ENCODE measurements at regions not wholly inside any gene's neighbourhood (a gene's known extent, or its start where the extent isn't known, plus 50 kb on each side); places are given as distances from the start of the nearest gene placed in this dataset.
"Not testable (repeated sequence)": the region's sequence is repeated elsewhere in the genome, so short reads cannot be mapped to it uniquely, and the experiment has no call there.

DNA sequence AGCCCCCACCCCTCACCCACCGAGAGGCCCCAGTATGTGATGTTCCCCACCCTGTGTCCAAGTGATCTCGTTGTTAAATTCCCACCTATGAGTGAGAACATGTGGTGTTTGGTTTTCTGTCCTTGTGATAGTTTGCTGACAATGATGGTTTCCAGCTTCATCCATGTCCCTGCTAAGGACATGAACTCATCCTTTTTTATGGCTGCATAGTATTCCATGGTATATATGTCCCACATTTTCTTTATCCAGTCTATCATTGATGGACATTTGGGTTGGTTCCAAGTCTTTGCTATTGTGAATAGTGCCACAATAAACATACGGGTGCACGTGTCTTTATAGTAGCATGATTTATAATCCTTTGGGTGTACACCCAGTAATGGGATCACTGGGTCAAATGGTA is 79.2 kb downstream of the PXDC1 start:
- Mint-ChIP-seq H3K4me1 (peaks cover 11% of the 10 kb centered on the region), H3K36me3 (ENCODE audit: low read depth) (peaks cover 14% of the 10 kb centered on the region), H3K9me3 (peaks cover 33% of the 10 kb centered on the region)
- not testable (repeated sequence) for H3K9me2 ChIP-seq (ENCODE audit: insufficient read depth); H3K79me2 ChIP-seq (replicated peaks; ENCODE audit: insufficient read depth); H3K27ac Mint-ChIP-seq; H3K4me3 ChIP-seq; H3K4me2 ChIP-seq; H3K27me3 ChIP-seq (ENCODE audit: insufficient read depth); H3K4me1 ChIP-seq (ENCODE audit: insufficient read depth); H3K27me3 Mint-ChIP-seq (ENCODE audit: insufficient read depth, low read depth, poor library complexity); H3K36me3 ChIP-seq (ENCODE audit: insufficient read depth); DNase-seq (ENCODE audit: low spot score); ATAC-seq; H3K27ac ChIP-seq (ENCODE audit: low read depth); H3F3A ChIP-seq (replicated peaks; ENCODE audit: low read depth); H4K20me1 ChIP-seq (replicated peaks; ENCODE audit: insufficient read depth); H3K4me3 Mint-ChIP-seq; H2AFZ ChIP-seq

DNA sequence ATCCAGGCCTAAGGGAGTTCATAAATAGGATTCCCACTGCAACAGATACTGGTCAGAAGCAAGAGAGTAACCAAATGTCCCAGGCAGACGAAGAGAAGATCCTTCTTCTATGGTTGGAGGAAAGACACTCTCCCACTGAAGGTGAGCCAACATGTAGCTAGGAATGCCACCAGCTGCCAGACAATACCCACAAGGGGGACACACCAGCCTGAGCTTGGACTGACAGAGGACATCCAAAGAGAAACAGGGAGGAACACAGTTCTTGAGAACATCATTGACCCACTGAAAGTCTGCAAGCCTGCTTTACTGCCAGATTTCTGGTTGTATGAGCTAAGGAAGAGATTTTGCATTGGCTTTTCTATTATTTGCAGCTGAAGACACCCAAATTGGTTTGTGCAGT is 80.1 kb downstream of the PXDC1 start:
- Mint-ChIP-seq H3K27ac (no peak overlapping the region), H3K9me3 (peaks cover 38% of the 10 kb centered on the region), H3K4me3 (no peak overlapping the region), H3K27me3 (ENCODE audit: insufficient read depth, low read depth, poor library complexity) (no peaks in the 10 kb centered on the region), H3K36me3 (ENCODE audit: low read depth) (peaks cover 14% of the 10 kb centered on the region), H3K4me1 (peaks cover 11% of the 10 kb centered on the region)
- H2AFZ ChIP-seq, result no peak overlapping the region
- 0 out of 2 replicates have a peak, but pooled peaks cover under 1% of the 10 kb centered on the region for H3K9me2 ChIP-seq (ENCODE audit: insufficient read depth)
- no peaks in the 10 kb centered on the region for H3K79me2 ChIP-seq (replicated peaks; ENCODE audit: insufficient read depth)
- no peaks in the 10 kb centered on the region for H3F3A ChIP-seq (replicated peaks; ENCODE audit: low read depth)
- DNase-seq (ENCODE audit: low spot score), result no peak
- H3K4me2 ChIP-seq, result no peak overlapping the region
- H3K27me3 ChIP-seq (ENCODE audit: insufficient read depth), result no peaks in the 10 kb centered on the region
- H3K4me3 ChIP-seq, result no peak overlapping the region
- no peaks in the 10 kb centered on the region for H3K36me3 ChIP-seq (ENCODE audit: insufficient read depth)
- H3K4me1 ChIP-seq (ENCODE audit: insufficient read depth), result no peaks in the 10 kb centered on the region; the same call in 1 of the 2 replicates
- no peak for ATAC-seq
- TF ChIP-seq, protein P1, sequence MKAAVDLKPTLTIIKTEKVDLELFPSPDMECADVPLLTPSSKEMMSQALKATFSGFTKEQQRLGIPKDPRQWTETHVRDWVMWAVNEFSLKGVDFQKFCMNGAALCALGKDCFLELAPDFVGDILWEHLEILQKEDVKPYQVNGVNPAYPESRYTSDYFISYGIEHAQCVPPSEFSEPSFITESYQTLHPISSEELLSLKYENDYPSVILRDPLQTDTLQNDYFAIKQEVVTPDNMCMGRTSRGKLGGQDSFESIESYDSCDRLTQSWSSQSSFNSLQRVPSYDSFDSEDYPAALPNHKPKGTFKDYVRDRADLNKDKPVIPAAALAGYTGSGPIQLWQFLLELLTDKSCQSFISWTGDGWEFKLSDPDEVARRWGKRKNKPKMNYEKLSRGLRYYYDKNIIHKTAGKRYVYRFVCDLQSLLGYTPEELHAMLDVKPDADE (IDR thresholded peaks at IDR 0.05), result no peak
- H3K27ac ChIP-seq (ENCODE audit: low read depth), result no peak overlapping the region
- no peaks in the 10 kb centered on the region for H4K20me1 ChIP-seq (replicated peaks; ENCODE audit: insufficient read depth)

DNA sequence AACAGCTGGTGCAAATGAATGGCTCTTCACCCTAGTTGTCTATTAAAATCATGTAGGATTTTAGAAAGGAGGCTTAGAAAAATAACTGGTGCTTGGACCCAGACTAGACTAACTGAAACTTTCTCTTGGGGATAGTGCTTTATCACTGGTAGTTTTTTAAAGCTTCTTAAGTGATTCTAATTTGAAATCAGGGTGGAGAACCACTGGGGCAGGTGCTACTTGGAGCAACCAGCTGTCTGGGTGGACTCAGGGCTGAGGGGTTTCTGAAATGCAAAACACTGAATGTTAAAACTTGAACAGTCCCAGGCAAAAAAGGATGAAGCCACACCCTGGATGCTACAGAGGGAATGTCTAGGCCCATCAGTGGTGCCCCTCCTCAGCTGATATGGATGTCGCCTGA is 81.2 kb downstream of the PXDC1 start:
- peaks cover 7% of the 10 kb centered on the region; the same call in 1 of the 2 replicates for H3K9me2 ChIP-seq (ENCODE audit: insufficient read depth)
- H3K4me1 ChIP-seq (ENCODE audit: insufficient read depth), result peaks cover 3% of the 10 kb centered on the region
- H3K4me2 ChIP-seq, result peak overlapping the region; percentile 49; the same call in 1 of the 2 replicates
- peaks cover 38% of the 10 kb centered on the region for H3K9me3 Mint-ChIP-seq
- no peaks in the 10 kb centered on the region for H3K36me3 ChIP-seq (ENCODE audit: insufficient read depth)
- no peaks in the 10 kb centered on the region for H4K20me1 ChIP-seq (replicated peaks; ENCODE audit: insufficient read depth)
- H2AFZ ChIP-seq, result no peak overlapping the region
- H3K36me3 Mint-ChIP-seq (ENCODE audit: low read depth), result peaks cover 14% of the 10 kb centered on the region
- H3K4me1 Mint-ChIP-seq, result peaks cover 14% of the 10 kb centered on the region
- H3K27me3 ChIP-seq (ENCODE audit: insufficient read depth), result no peaks in the 10 kb centered on the region
- H3K27me3 Mint-ChIP-seq (ENCODE audit: insufficient read depth, low read depth, poor library complexity), result peaks cover 2% of the 10 kb centered on the region
- no peak overlapping the region for H3K4me3 ChIP-seq
- ATAC-seq, result no peak
- DNase-seq (ENCODE audit: low spot score), result no peak
- TF ChIP-seq EZH2 (IDR thresholded peaks at IDR 0.05; ENCODE audit: low read depth, unreplicated experiment), result no peak
- no peak for TF ChIP-seq NANOG (IDR thresholded peaks at IDR 0.05; ENCODE audit: borderline replicate concordance)
- TF ChIP-seq, protein P2, sequence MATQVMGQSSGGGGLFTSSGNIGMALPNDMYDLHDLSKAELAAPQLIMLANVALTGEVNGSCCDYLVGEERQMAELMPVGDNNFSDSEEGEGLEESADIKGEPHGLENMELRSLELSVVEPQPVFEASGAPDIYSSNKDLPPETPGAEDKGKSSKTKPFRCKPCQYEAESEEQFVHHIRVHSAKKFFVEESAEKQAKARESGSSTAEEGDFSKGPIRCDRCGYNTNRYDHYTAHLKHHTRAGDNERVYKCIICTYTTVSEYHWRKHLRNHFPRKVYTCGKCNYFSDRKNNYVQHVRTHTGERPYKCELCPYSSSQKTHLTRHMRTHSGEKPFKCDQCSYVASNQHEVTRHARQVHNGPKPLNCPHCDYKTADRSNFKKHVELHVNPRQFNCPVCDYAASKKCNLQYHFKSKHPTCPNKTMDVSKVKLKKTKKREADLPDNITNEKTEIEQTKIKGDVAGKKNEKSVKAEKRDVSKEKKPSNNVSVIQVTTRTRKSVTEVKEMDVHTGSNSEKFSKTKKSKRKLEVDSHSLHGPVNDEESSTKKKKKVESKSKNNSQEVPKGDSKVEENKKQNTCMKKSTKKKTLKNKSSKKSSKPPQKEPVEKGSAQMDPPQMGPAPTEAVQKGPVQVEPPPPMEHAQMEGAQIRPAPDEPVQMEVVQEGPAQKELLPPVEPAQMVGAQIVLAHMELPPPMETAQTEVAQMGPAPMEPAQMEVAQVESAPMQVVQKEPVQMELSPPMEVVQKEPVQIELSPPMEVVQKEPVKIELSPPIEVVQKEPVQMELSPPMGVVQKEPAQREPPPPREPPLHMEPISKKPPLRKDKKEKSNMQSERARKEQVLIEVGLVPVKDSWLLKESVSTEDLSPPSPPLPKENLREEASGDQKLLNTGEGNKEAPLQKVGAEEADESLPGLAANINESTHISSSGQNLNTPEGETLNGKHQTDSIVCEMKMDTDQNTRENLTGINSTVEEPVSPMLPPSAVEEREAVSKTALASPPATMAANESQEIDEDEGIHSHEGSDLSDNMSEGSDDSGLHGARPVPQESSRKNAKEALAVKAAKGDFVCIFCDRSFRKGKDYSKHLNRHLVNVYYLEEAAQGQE (IDR thresholded peaks at IDR 0.05; ENCODE audit: unreplicated experiment), result no peak
- no peak for TF ChIP-seq ZNF331 (CRISPR knock-in tag; IDR thresholded peaks at IDR 0.05; ENCODE audit: low read depth)
- TF ChIP-seq POLR2AphosphoS5 (IDR thresholded peaks at IDR 0.05; ENCODE audit: low read depth), result no peak
- TF ChIP-seq JUNB (IDR thresholded peaks at IDR 0.05; ENCODE audit: unreplicated experiment), result no peak
- no peak for TF ChIP-seq ZNF114 (CRISPR knock-in tag; IDR thresholded peaks at IDR 0.05)
- TF ChIP-seq, protein P3, sequence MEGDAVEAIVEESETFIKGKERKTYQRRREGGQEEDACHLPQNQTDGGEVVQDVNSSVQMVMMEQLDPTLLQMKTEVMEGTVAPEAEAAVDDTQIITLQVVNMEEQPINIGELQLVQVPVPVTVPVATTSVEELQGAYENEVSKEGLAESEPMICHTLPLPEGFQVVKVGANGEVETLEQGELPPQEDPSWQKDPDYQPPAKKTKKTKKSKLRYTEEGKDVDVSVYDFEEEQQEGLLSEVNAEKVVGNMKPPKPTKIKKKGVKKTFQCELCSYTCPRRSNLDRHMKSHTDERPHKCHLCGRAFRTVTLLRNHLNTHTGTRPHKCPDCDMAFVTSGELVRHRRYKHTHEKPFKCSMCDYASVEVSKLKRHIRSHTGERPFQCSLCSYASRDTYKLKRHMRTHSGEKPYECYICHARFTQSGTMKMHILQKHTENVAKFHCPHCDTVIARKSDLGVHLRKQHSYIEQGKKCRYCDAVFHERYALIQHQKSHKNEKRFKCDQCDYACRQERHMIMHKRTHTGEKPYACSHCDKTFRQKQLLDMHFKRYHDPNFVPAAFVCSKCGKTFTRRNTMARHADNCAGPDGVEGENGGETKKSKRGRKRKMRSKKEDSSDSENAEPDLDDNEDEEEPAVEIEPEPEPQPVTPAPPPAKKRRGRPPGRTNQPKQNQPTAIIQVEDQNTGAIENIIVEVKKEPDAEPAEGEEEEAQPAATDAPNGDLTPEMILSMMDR (conservative IDR thresholded peaks at IDR 0.05; ENCODE audit: low read depth in 2 of 2), result no peak
- no peak for TF ChIP-seq STAT1 (IDR thresholded peaks at IDR 0.05; ENCODE audit: unreplicated experiment)
- TF ChIP-seq EZH2phosphoT487 (IDR thresholded peaks at IDR 0.05; ENCODE audit: unreplicated experiment), result no peak
- H3K27ac ChIP-seq (ENCODE audit: low read depth), result no peak overlapping the region
- no peaks in the 10 kb centered on the region for H3K79me2 ChIP-seq (replicated peaks; ENCODE audit: insufficient read depth)
- H3K27ac Mint-ChIP-seq, result no peak overlapping the region
- H3K4me3 Mint-ChIP-seq, result no peak overlapping the region
- no peaks in the 10 kb centered on the region for H3F3A ChIP-seq (replicated peaks; ENCODE audit: low read depth)
